ENCODE measurements at regions not wholly inside any gene's neighbourhood (a gene's known extent, or its start where the extent isn't known, plus 50 kb on each side); places are given as distances from the start of the nearest gene placed in this dataset.

- FAIRE-seq (no peak), ATAC-seq (no peak), DNase-seq (ENCODE audit: extremely low read depth in 1 of 4, low spot score in 3 of 4) (no peak)
- no peaks in the 10 kb centered on the region for H3K9me1 ChIP-seq (ENCODE audit: control insufficient read depth, insufficient read depth, low read length)
- no TSS peak for BruUV-seq (replicated peaks)
- ChIA-PET POLR2A (interaction anchor here (0.5 kb wide), 1 partner anchor 15 kb away, joined by 3 read pairs; no protein-coding TSS in a partner anchor), CTCF (ENCODE audit: low intra/inter-chr PET ratio) (no interaction called here)
- intact Hi-C loops (cut with micrococcal nuclease) (no loop called here), in situ Hi-C loops (cut with MboI) (no loop called here)
- H3K27ac ChIP-seq (ENCODE audit: extremely low read depth, low read depth, low read length), result no peak overlapping the region
- 0% methylated on average over 6 of the region's 6 CpGs for WGBS (ENCODE audit: insufficient coverage, low coverage, missing lambda C conversion rate)
- H4K20me1 ChIP-seq (replicated peaks; ENCODE audit: control insufficient read depth, insufficient read depth, low read length), result no peaks in the 10 kb centered on the region
- H3K9ac ChIP-seq (ENCODE audit: insufficient read depth in 1 of 2, low read depth in 2 of 2, low read length in 2 of 2), result no peak overlapping the region
- no peaks in the 10 kb centered on the region for H3K4me1 ChIP-seq (replicated peaks in 1 of 2; ENCODE audit: control insufficient read depth in 2 of 2, insufficient read depth in 2 of 2, low read length in 2 of 2)
- H2AFZ ChIP-seq (ENCODE audit: low read depth, low read length), result no peak overlapping the region
- no peaks in the 10 kb centered on the region for H3K27me3 ChIP-seq (ENCODE audit: control insufficient read depth in 2 of 2, insufficient read depth in 2 of 2, low read length in 2 of 2)
- H3K9me3 ChIP-seq (replicated peaks; ENCODE audit: control insufficient read depth, insufficient read depth, low read depth, low read length), result no peaks in the 10 kb centered on the region
- no peaks in the 10 kb centered on the region for H3K36me3 ChIP-seq (ENCODE audit: control insufficient read depth, insufficient read depth, low read length)
- no peak overlapping the region for H3K4me2 ChIP-seq (ENCODE audit: insufficient read depth, low read length)
- no peak overlapping the region for H3K4me3 ChIP-seq
- no peaks in the 10 kb centered on the region for H3K79me2 ChIP-seq (ENCODE audit: control insufficient read depth, insufficient read depth, low read length)
- no peak for TF ChIP-seq YY1 (IDR thresholded peaks at IDR 0.05; ENCODE audit: borderline replicate concordance in 1 of 3, control insufficient read depth in 1 of 3, extremely low read depth in 1 of 3, insufficient read depth in 3 of 3, insufficient read length in 1 of 3, insufficient replicate concordance in 2 of 3, low read depth in 1 of 3, low read length in 2 of 3)
- no peak for TF ChIP-seq MTA3 (IDR thresholded peaks at IDR 0.05; ENCODE audit: borderline replicate concordance)
- TF ChIP-seq, protein P1, sequence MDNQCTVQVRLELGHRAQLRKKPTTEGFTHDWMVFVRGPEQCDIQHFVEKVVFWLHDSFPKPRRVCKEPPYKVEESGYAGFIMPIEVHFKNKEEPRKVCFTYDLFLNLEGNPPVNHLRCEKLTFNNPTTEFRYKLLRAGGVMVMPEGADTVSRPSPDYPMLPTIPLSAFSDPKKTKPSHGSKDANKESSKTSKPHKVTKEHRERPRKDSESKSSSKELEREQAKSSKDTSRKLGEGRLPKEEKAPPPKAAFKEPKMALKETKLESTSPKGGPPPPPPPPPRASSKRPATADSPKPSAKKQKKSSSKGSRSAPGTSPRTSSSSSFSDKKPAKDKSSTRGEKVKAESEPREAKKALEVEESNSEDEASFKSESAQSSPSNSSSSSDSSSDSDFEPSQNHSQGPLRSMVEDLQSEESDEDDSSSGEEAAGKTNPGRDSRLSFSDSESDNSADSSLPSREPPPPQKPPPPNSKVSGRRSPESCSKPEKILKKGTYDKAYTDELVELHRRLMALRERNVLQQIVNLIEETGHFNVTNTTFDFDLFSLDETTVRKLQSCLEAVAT (IDR thresholded peaks at IDR 0.05), result no peak
- no peak for TF ChIP-seq TAF9B (IDR thresholded peaks at IDR 0.05; ENCODE audit: partially characterized antibody)
- no peak for TF ChIP-seq NFRKB (IDR thresholded peaks at IDR 0.05; ENCODE audit: low read depth)
- no peak for TF ChIP-seq ETS1 (conservative IDR thresholded peaks at IDR 0.05; ENCODE audit: control insufficient read depth, low read depth, low read length)
- TF ChIP-seq ZNF707 (CRISPR knock-in tag; conservative IDR thresholded peaks at IDR 0.05), result no peak
- no peak for TF ChIP-seq MYBL2 (IDR thresholded peaks at IDR 0.05; ENCODE audit: low read depth)
- no peak for TF ChIP-seq MYBL2 (CRISPR knock-in tag; IDR thresholded peaks at IDR 0.05; ENCODE audit: borderline replicate concordance)
- TF ChIP-seq ZBTB12 (CRISPR knock-in tag; IDR thresholded peaks at IDR 0.05), result no peak
Observed at GRCh38 chr5:63164838-63165535, 586.4 kb downstream of the LRRC70 start.

All from K562 (cell line).